OCI-LY3 (cell line): ENCODE measurements at regions not wholly inside any gene's neighbourhood (a gene's known extent, or its start where the extent isn't known, plus 50 kb on each side); places are given as distances from the start of the nearest gene placed in this dataset.

Source experiments
- CTCF ChIP-seq: fragments of 200-600, 300-600 bp; sonication (generic); IDR thresholded peaks from 2 replicates; pipeline ENCODE4 v1.5.1; 2014; ENCODE audit warnings: antibody characterized with exemption, low read length, low read depth
- EZH2phosphoT487 ChIP-seq: fragments of 200-600 bp; shearing (Covaris generic); IDR thresholded peaks from 2 replicates; pipeline ENCODE4 v1.6.1; 2018; ENCODE audit warnings: antibody characterized with exemption, mixed run types, low read depth

GRCh38 chr9:99590840-99591239, 230.8 kb upstream of the NR4A3 start:
- no peak for TF ChIP-seq CTCF
- TF ChIP-seq EZH2phosphoT487: no peak
